ENCODE measurements at regions not wholly inside any gene's neighbourhood (a gene's known extent, or its start where the extent isn't known, plus 50 kb on each side); places are given as distances from the start of the nearest gene placed in this dataset.

GRCh38 chr7:85320699-85321476, 134.0 kb upstream of the SEMA3D start:
- peaks cover 14 to 62% (median 31%) of the 10 kb centered on the region in 6 donors for H3K9me3 Mint-ChIP-seq
- H3K4me1 Mint-ChIP-seq: no peaks in the 10 kb centered on the region
- H3K27ac Mint-ChIP-seq: no peak overlapping the region
- no peak for DNase-seq
- no peaks in the 10 kb centered on the region for H3K36me3 Mint-ChIP-seq
- no peak overlapping the region for H3K4me3 Mint-ChIP-seq
- H3K27me3 Mint-ChIP-seq (ENCODE audit: low read depth in 3 of 3): peaks cover 0 to 4% (median 0%) of the 10 kb centered on the region in 3 donors

GRCh38 chr7:85316489-85316888, 129.6 kb upstream of the SEMA3D start:
- Mint-ChIP-seq H3K27me3 (ENCODE audit: low read depth in 3 of 3) (no peaks in the 10 kb centered on the region), H3K4me1 (no peaks in the 10 kb centered on the region), H3K36me3 (no peaks in the 10 kb centered on the region), H3K27ac (no peak overlapping the region), H3K4me3 (no peak overlapping the region), H3K9me3 (peaks cover 6 to 52% (median 20%) of the 10 kb centered on the region in 6 donors)
- no peak for DNase-seq

- Mint-ChIP-seq H3K4me1 (no peaks in the 10 kb centered on the region), H3K4me3 (no peak overlapping the region), H3K27me3 (ENCODE audit: low read depth in 3 of 3) (no peaks in the 10 kb centered on the region), H3K9me3 (peaks cover 3 to 29% (median 7%) of the 10 kb centered on the region in 6 donors), H3K27ac (no peak overlapping the region), H3K36me3 (no peaks in the 10 kb centered on the region)
- DNase-seq: no peak
Measured at GRCh38 chr7:85310301-85310700, 123.4 kb upstream of the SEMA3D start.

GRCh38 chr7:85306115-85306514, 119.3 kb upstream of the SEMA3D start:
- Mint-ChIP-seq H3K27me3 (ENCODE audit: low read depth in 3 of 3) (no peaks in the 10 kb centered on the region), H3K4me1 (no peaks in the 10 kb centered on the region), H3K27ac (no peak overlapping the region), H3K4me3 (no peak overlapping the region), H3K36me3 (no peaks in the 10 kb centered on the region), H3K9me3 (peaks cover under 1 to 29% (median 3%) of the 10 kb centered on the region in 6 donors)
- no peak for DNase-seq

- Mint-ChIP-seq H3K36me3 (no peaks in the 10 kb centered on the region), H3K27me3 (ENCODE audit: low read depth in 3 of 3) (no peaks in the 10 kb centered on the region), H3K4me1 (no peaks in the 10 kb centered on the region), H3K9me3 (peaks cover 5 to 42% (median 24%) of the 10 kb centered on the region in 6 donors), H3K27ac (no peak overlapping the region), H3K4me3 (no peak overlapping the region)
- DNase-seq: no peak
Measured at GRCh38 chr7:85294176-85294575, 107.3 kb upstream of the SEMA3D start.

GRCh38 chr7:85292908-85293576, 106.2 kb upstream of the SEMA3D start:
- Mint-ChIP-seq H3K4me3 (no peak overlapping the region), H3K36me3 (peaks cover 0 to 3% (median 0%) of the 10 kb centered on the region in 3 donors), H3K9me3 (peaks cover 9 to 41% (median 27%) of the 10 kb centered on the region in 6 donors), H3K27me3 (ENCODE audit: low read depth in 3 of 3) (no peaks in the 10 kb centered on the region), H3K4me1 (no peaks in the 10 kb centered on the region), H3K27ac (no peak overlapping the region)
- no peak for DNase-seq

- Mint-ChIP-seq H3K9me3 (peaks cover 9 to 52% (median 23%) of the 10 kb centered on the region in 6 donors), H3K27me3 (ENCODE audit: low read depth in 3 of 3) (no peaks in the 10 kb centered on the region), H3K4me3 (no peak overlapping the region), H3K36me3 (peaks cover 0 to 3% (median 0%) of the 10 kb centered on the region in 3 donors), H3K4me1 (no peaks in the 10 kb centered on the region), H3K27ac (no peak overlapping the region)
- no peak for DNase-seq
Measured at GRCh38 chr7:85290269-85290668, 103.4 kb upstream of the SEMA3D start.

GRCh38 chr7:85289279-85289678, 102.4 kb upstream of the SEMA3D start:
- no peaks in the 10 kb centered on the region for H3K4me1 Mint-ChIP-seq
- peaks cover 9 to 46% (median 23%) of the 10 kb centered on the region in 6 donors for H3K9me3 Mint-ChIP-seq
- no peak for DNase-seq
- H3K27ac Mint-ChIP-seq: no peak overlapping the region
- peaks cover 0 to 3% (median 0%) of the 10 kb centered on the region in 3 donors for H3K36me3 Mint-ChIP-seq
- H3K4me3 Mint-ChIP-seq: no peak overlapping the region
- no peaks in the 10 kb centered on the region for H3K27me3 Mint-ChIP-seq (ENCODE audit: low read depth in 3 of 3)

- no peak overlapping the region for H3K4me3 Mint-ChIP-seq
Measured at GRCh38 chr7:85287106-85287825, 100.4 kb upstream of the SEMA3D start.

GRCh38 chr7:85286446-85286845, 99.6 kb upstream of the SEMA3D start:
- Mint-ChIP-seq H3K4me1 (no peaks in the 10 kb centered on the region), H3K4me3 (no peak overlapping the region), H3K9me3 (peaks cover 5 to 48% (median 21%) of the 10 kb centered on the region in 6 donors), H3K36me3 (peaks cover 0 to 3% (median 0%) of the 10 kb centered on the region in 3 donors), H3K27ac (no peak overlapping the region), H3K27me3 (ENCODE audit: low read depth in 3 of 3) (no peaks in the 10 kb centered on the region)
- DNase-seq: no peak

More at GRCh38 chr7:85287106-85287825, 100.4 kb upstream of the SEMA3D start:
- Mint-ChIP-seq H3K27ac (no peak overlapping the region), H3K4me1 (no peaks in the 10 kb centered on the region), H3K36me3 (peaks cover 0 to 3% (median 0%) of the 10 kb centered on the region in 3 donors), H3K9me3 (peaks cover 8 to 40% (median 20%) of the 10 kb centered on the region in 6 donors), H3K27me3 (ENCODE audit: low read depth in 3 of 3) (no peaks in the 10 kb centered on the region)
- no peak for DNase-seq

GRCh38 chr7:85285527-85285926, 98.7 kb upstream of the SEMA3D start:
- Mint-ChIP-seq H3K4me1 (no peaks in the 10 kb centered on the region), H3K27ac (no peak overlapping the region), H3K27me3 (ENCODE audit: low read depth in 3 of 3) (no peaks in the 10 kb centered on the region)

GRCh38 chr7:85275204-85275603, 88.3 kb upstream of the SEMA3D start:
- no peak for DNase-seq
- H3K36me3 Mint-ChIP-seq: peaks cover 0 to 3% (median 0%) of the 10 kb centered on the region in 3 donors
- no peak overlapping the region for H3K4me3 Mint-ChIP-seq
- H3K4me1 Mint-ChIP-seq: no peaks in the 10 kb centered on the region
- peaks cover 6 to 28% (median 15%) of the 10 kb centered on the region in 6 donors for H3K9me3 Mint-ChIP-seq
- H3K27ac Mint-ChIP-seq: no peak overlapping the region
- peaks cover 0 to 4% (median 2%) of the 10 kb centered on the region in 3 donors for H3K27me3 Mint-ChIP-seq (ENCODE audit: low read depth in 3 of 3)

More at GRCh38 chr7:85285527-85285926, 98.7 kb upstream of the SEMA3D start:
- H3K4me3 Mint-ChIP-seq: no peak overlapping the region
- H3K36me3 Mint-ChIP-seq: peaks cover 0 to 3% (median 0%) of the 10 kb centered on the region in 3 donors
- H3K9me3 Mint-ChIP-seq: peaks cover 5 to 51% (median 20%) of the 10 kb centered on the region in 6 donors
- no peak for DNase-seq

- Mint-ChIP-seq H3K9me3 (peaks cover 9 to 33% (median 16%) of the 10 kb centered on the region in 6 donors), H3K4me3 (no peak overlapping the region), H3K36me3 (peaks cover 0 to 3% (median 0%) of the 10 kb centered on the region in 3 donors), H3K27ac (no peak overlapping the region), H3K4me1 (no peaks in the 10 kb centered on the region), H3K27me3 (ENCODE audit: low read depth in 3 of 3) (peaks cover 0 to 4% (median 2%) of the 10 kb centered on the region in 3 donors)
- DNase-seq: no peak
Measured at GRCh38 chr7:85274454-85274853, 87.6 kb upstream of the SEMA3D start.

- Mint-ChIP-seq H3K4me1 (no peaks in the 10 kb centered on the region), H3K36me3 (no peaks in the 10 kb centered on the region), H3K9me3 (peaks cover 13 to 63% (median 24%) of the 10 kb centered on the region in 6 donors), H3K4me3 (no peak overlapping the region), H3K27me3 (ENCODE audit: low read depth in 3 of 3) (no peaks in the 10 kb centered on the region), H3K27ac (no peak overlapping the region)
- no peak for DNase-seq
Measured at GRCh38 chr7:85262891-85263290, 76.0 kb upstream of the SEMA3D start.

Data from immature natural killer cell (primary cell).